Stimulated activated CD4-positive, alpha-beta T cell treated with anti-CD3 and anti-CD28 coated beads, Interleukin-12 subunit alpha, Interleukin-12 subunit beta, amount 100 ng/mL, for 4 hours (primary cell): ENCODE measurements at regions not wholly inside any gene's neighbourhood (a gene's known extent, or its start where the extent isn't known, plus 50 kb on each side); places are given as distances from the start of the nearest gene placed in this dataset.

Experiments used
- DNase-seq: peaks from one replicate; pipeline ENCODE4 v3.0.0-alpha.2; 2020

DNA sequence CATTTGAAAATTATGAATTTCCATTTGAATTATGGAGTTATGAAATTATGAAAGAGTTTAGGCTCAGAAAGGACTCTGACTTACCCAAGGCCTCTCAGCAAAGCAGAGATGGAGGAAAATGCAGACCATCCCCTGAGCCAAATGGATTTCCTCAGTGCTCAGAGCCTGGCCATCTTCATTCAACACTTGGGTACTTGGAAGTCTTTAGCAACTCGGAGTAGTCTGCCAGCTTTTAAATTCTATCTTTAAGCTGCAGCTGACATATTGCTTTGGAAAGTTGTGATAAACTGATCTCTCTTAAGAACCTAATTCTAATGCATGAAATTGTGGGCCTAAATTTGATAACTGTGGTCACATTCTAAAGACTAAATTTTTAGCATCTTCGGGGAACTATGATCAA, 315.4 kb downstream of the SAMD5 start:
- DNase-seq, result no peak

DNA sequence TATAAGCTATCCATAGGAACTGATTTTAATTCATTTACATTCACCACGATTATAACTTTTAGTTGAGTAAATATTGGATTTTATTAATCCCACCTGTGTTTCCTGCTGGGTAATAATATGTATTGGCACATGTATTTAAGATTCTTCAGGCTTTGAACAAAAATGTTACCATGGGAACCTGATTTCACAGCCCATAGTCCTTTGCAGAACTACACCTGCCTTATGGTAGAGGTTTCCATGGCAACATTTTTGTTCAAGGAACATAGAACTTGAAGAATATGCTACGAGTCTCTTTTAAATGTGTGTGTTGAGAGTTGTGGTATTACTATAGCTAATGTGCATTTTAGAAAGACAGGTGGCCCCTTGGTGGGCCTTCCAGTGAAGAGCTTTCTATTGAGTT, 317.4 kb downstream of the SAMD5 start:
- DNase-seq, result no peak

DNA sequence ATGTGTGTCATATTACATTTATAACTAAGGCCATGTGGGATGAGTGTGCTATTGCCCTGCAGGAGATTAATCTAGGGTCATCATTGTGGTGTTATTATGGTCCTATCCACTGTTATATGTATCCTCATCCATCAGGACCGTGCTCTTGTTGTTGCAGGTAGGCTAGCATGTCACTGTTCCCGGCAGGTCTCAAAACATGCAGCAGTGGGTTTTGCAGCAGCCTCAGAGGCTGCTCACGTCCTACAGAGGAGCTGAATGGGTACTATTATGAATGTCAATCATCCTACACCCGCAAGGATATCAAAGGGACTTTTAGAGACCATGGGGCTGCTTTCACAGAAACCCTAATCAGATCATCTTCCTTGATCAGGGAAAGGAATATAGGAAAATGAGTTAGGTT, 318.2 kb downstream of the SAMD5 start:
- no peak for DNase-seq

GRCh38 chr6:147829418-147829817, 320.9 kb downstream of the SAMD5 start:
- DNase-seq, result no peak

DNA sequence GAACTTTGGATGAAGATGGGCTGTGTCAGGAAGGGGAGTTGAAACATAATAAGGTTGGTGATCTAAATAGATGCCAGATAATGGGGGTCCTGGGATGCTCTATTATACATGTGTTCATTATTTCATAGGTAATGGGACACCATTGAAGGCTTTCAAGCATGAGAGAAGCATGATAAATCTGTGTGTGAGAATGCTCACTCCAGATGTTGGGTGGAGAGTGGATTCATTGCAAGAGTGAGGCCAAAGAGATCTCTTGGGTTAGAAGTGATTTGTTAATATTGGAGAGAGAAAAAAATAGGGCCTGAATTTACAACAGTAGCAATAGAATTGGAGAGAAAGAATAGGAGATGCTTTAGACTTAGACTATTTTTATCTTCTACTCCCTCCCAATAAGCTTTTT, 321.3 kb downstream of the SAMD5 start:
- DNase-seq, result no peak

GRCh38 chr6:147831356-147831755, 322.9 kb downstream of the SAMD5 start:
- no peak for DNase-seq

- no peak for DNase-seq
These were observed 325.1 kb downstream of the SAMD5 start for GRCh38 chr6:147833607-147834006.

GRCh38 chr6:147834084-147834776, 325.7 kb downstream of the SAMD5 start:
- no peak for DNase-seq

- DNase-seq, result no peak
These were observed 329.1 kb downstream of the SAMD5 start for GRCh38 chr6:147837540-147837939.

DNA sequence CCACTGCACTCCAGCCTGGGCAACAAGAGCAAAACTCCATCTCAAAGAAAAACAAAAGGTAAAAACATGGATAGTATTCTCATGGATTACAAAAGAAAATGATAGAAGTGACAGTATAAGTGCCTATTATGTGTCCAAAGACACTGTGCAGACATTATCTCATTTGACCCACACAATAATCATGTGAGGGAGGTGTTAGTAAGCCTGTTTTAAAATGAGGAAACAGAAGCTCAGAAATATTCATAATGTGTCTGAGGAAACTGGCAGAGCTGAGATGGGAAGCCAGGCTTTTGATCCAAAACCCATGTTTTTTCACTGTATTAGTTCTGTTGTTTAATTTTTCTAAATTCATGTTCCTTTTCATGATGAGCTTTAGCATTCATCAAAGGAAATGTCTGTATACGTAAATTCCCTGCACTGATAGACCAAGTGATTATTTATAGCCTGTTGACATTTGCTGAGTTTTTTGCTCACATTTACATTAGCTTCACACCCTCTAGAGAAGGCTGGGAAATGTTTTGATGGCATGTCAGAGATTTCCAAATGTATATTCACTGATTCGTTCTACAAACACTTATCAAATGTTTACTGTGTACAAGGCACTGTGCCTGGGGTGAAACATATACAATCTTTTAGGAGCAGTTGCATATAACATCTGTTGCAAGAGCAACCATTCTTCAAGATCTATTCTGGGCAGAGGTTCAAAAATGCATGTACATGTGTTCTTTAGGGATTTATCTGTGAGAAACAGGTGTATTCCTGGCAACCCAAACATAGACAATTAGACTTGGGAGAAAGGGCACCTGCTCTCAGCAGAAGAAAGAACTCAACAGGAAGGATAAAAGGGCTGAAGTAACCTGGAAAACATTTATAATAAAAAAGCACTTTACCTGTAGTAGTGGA, 331.5 kb downstream of the SAMD5 start:
- DNase-seq, result no peak

- no peak for DNase-seq
These were observed 333.2 kb downstream of the SAMD5 start for GRCh38 chr6:147841547-147842148.

GRCh38 chr6:147849401-147850330, 341.2 kb downstream of the SAMD5 start:
- no peak for DNase-seq

GRCh38 chr6:147852772-147853171, 344.3 kb downstream of the SAMD5 start:
- no peak for DNase-seq

- DNase-seq, result no peak
These were observed 345.1 kb downstream of the SAMD5 start for GRCh38 chr6:147853574-147853973.

DNA sequence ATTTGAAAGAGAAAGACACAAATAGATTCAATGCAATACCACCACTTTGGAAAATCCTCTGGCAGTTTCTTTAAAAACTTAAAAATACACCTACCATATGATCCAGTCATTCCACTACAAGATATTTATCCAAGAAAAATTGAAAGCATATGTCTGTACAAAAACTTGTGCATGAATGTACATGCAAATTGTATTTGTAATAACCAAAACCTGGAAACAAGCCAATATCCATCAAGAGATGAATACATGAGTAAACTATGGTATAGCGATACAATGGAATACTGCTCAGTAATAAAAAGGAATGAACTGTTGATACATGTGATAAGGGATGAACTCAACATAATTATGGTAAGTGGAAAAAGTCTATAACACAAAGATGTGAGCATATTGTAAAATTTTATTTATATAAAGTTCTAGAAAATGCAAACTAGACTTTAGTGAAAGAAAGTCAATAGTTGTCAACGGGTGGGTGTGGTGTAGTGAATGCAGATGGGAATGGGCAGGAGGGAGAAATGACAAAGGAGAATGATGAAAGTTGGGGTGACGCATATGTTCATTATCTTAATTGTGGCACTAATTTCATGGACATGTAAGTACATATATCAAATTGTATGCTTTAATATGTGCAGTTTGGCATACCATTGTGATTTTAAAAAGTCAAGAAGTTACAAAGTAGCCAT, 347.5 kb downstream of the SAMD5 start:
- no peak for DNase-seq

- DNase-seq, result no peak
These were observed 348.2 kb downstream of the SAMD5 start for GRCh38 chr6:147856687-147857086.

GRCh38 chr6:147858421-147858820, 349.9 kb downstream of the SAMD5 start:
- no peak for DNase-seq

DNA sequence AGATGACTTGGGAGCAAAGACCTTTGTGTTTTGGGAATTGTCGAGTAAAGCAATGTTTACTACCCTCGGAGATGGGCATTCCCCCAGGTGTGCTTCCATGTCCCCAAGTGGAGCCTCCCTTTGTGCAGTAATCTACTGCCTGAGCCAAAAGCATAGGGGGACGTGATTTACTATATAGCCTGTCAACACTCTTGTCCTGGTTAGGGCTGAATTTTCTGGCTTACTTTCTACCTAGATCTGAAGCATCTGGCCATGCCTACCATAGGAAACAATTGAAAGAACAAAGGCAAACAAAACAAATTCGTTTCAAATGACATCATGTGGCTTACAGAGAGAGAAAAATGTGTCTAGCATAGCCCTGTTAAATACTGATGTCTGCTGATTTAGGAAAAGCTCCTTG, 350.6 kb downstream of the SAMD5 start:
- no peak for DNase-seq

DNA sequence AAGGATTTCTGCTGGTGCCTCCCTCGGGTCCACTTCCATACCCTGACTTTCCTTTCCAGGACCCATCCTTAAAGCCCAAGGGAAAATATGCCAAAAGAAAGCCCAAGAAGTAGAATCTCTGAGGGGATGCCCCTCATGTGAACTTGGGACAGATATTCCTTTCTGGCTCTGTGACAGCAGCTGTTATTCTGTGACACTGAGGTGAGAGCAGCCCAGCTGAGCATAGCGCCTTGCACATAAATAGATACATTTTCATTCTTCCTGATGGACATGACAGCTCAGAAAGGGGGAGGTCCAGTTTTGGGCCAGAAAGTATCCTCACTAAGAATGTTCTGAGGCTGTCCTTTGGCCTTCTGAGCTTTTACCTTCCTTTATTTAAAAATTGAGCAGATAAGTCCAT, 353.2 kb downstream of the SAMD5 start:
- no peak for DNase-seq

GRCh38 chr6:147867433-147868226, 359.1 kb downstream of the SAMD5 start:
- DNase-seq, result no peak
